H9 (cell line): ENCODE measurements at regions not wholly inside any gene's neighbourhood (a gene's known extent, or its start where the extent isn't known, plus 50 kb on each side); places are given as distances from the start of the nearest gene placed in this dataset.

ENCODE experiments used
- DNase-seq: peaks from one replicate; pipeline ENCODE4 v3.0.0-alpha.2; 2017
- H2AFZ ChIP-seq: one replicate; pipeline ENCODE4 v1.6.1; 2013; ENCODE audit warnings: mild to moderate bottlenecking, low read length, control low read depth, moderate library complexity
- H2AK5ac ChIP-seq: 2 replicates; pipeline ENCODE4 v1.6.1; 2013; ENCODE audit warnings: low read length, control low read depth, mixed read lengths; ENCODE audit not compliant: insufficient read length
- H2BK120ac ChIP-seq: one replicate; pipeline ENCODE4 v1.6.1; 2013; ENCODE audit warnings: low read depth, mild to moderate bottlenecking, low read length, control low read depth, inconsistent platforms; ENCODE audit not compliant: poor library complexity, severe bottlenecking
- H2BK12ac ChIP-seq: 2 replicates; pipeline ENCODE4 v1.6.1; 2013; ENCODE audit warnings: low read length, control low read depth, mixed read lengths, low read depth; ENCODE audit not compliant: insufficient read length
- H2BK15ac ChIP-seq: 2 replicates; pipeline ENCODE4 v1.6.1; 2013; ENCODE audit warnings: low read depth, low read length, control low read depth
- H2BK20ac ChIP-seq: one replicate; pipeline ENCODE4 v1.6.1; 2013; ENCODE audit warnings: low read depth, mild to moderate bottlenecking, low read length, control low read depth, inconsistent platforms; ENCODE audit not compliant: poor library complexity, severe bottlenecking
- H2BK5ac ChIP-seq: 2 replicates; pipeline ENCODE4 v1.6.1; 2013; ENCODE audit warnings: low read length, control low read depth, mixed read lengths; ENCODE audit not compliant: insufficient read length
- H3K14ac ChIP-seq: 2 replicates; pipeline ENCODE4 v1.6.1; 2013; ENCODE audit warnings: low read length, control low read depth; ENCODE audit not compliant: insufficient read depth
- H3K18ac ChIP-seq: 2 replicates; pipeline ENCODE4 v1.6.1; 2013; ENCODE audit warnings: low read depth, mild to moderate bottlenecking, mixed read lengths, low read length, control low read depth; ENCODE audit not compliant: insufficient read length
- H3K23ac ChIP-seq: 2 replicates; pipeline ENCODE4 v1.6.1; 2013; ENCODE audit warnings: low read length, control low read depth, mixed read lengths, low read depth; ENCODE audit not compliant: insufficient read length
- H3K23me2 ChIP-seq: 2 replicates; pipeline ENCODE4 v1.6.1; 2013; ENCODE audit warnings: low read depth, mild to moderate bottlenecking, mixed read lengths, low read length, control low read depth; ENCODE audit not compliant: insufficient read length, poor library complexity, severe bottlenecking
- H3K27ac ChIP-seq: 2 replicates; pipeline ENCODE4 v1.5.1; 2013; ENCODE audit warnings: low read length, control low read depth, mixed read lengths, low read depth; ENCODE audit not compliant: insufficient read length
- H3K27me3 ChIP-seq: 2 replicates; pipeline ENCODE4 v1.6.1; 2013; ENCODE audit warnings: low read length, control low read depth, inconsistent platforms; ENCODE audit not compliant: insufficient read depth
- H3K4ac ChIP-seq: 2 replicates; pipeline ENCODE4 v1.6.1; 2013; ENCODE audit warnings: low read depth, mild to moderate bottlenecking, control low read depth, inconsistent platforms, low read length, moderate library complexity
- H3K4me1 ChIP-seq: 2 replicates; pipeline ENCODE4 v1.6.1; 2013; ENCODE audit warnings: low read length, control low read depth, inconsistent platforms; ENCODE audit not compliant: insufficient read depth
- H3K4me2 ChIP-seq: 2 replicates; pipeline ENCODE4 v1.6.1; 2013; ENCODE audit warnings: low read length, control low read depth, mixed read lengths; ENCODE audit not compliant: insufficient read length, insufficient read depth
- H3K56ac ChIP-seq: 2 replicates; pipeline ENCODE4 v1.6.1; 2013; ENCODE audit warnings: low read depth, mild to moderate bottlenecking, mixed read lengths, low read length, control low read depth; ENCODE audit not compliant: insufficient read length
- H3K79me1 ChIP-seq: 2 replicates; pipeline ENCODE4 v1.6.1; 2013; ENCODE audit warnings: low read depth, mild to moderate bottlenecking, moderate library complexity, low read length, control low read depth, inconsistent platforms; ENCODE audit not compliant: insufficient read depth, poor library complexity, severe bottlenecking
- H3K79me2 ChIP-seq: 2 replicates; pipeline ENCODE4 v1.6.1; 2013; ENCODE audit warnings: low read length, control low read depth, inconsistent platforms; ENCODE audit not compliant: insufficient read depth
- H3K9ac ChIP-seq: 2 replicates; pipeline ENCODE4 v1.6.1; 2013; ENCODE audit warnings: low read length, control low read depth, mixed read lengths; ENCODE audit not compliant: insufficient read length; ENCODE audit errors: extremely low read depth
- H3K9me3 ChIP-seq: one replicate; pipeline ENCODE4 v1.6.1; 2013; ENCODE audit warnings: low read depth, low read length, inconsistent platforms; ENCODE audit not compliant: control insufficient read depth
- H3T11ph ChIP-seq: one replicate; pipeline ENCODE4 v1.6.1; 2013; ENCODE audit warnings: mild to moderate bottlenecking, low read length, control low read depth, inconsistent platforms
- H4K20me1 ChIP-seq: one replicate; pipeline ENCODE4 v1.6.1; 2013; ENCODE audit not compliant: control insufficient read depth, insufficient read length, insufficient read depth
- H4K5ac ChIP-seq: 2 replicates; pipeline ENCODE4 v1.6.1; 2013; ENCODE audit warnings: low read depth, mild to moderate bottlenecking, mixed read lengths, low read length, control low read depth; ENCODE audit not compliant: insufficient read length
- H4K8ac ChIP-seq: replicated peaks from 2 replicates; pipeline ENCODE4 v1.6.1; 2013; ENCODE audit warnings: low read length, control low read depth, mixed read lengths, low read depth; ENCODE audit not compliant: insufficient read length
- H4K91ac ChIP-seq: 2 replicates; pipeline ENCODE4 v1.6.1; 2013; ENCODE audit warnings: low read depth, mild to moderate bottlenecking, moderate library complexity, mixed read lengths, low read length, control low read depth; ENCODE audit not compliant: insufficient read length
- H3K27ac Mint-ChIP-seq, 3 experiments: 2 replicates in 2 of 3; 3 replicates in 1 of 3; pipeline ENCODE4 v1.8.0; 2020 to 2021; ENCODE audit warnings: mixed read lengths in 3 of 3, mild to moderate bottlenecking in 1 of 3, moderate library complexity in 1 of 3
- H3K27me3 Mint-ChIP-seq: 2 replicates; pipeline ENCODE4 v1.8.0; 2021; ENCODE audit warnings: low read depth, mild to moderate bottlenecking, moderate library complexity, mixed read lengths
- H3K36me3 Mint-ChIP-seq, 3 experiments: 2 replicates in 2 of 3; 3 replicates in 1 of 3; pipeline ENCODE4 v1.8.0; 2020 to 2021; ENCODE audit warnings: low read depth in 3 of 3, mixed read lengths in 3 of 3; ENCODE audit not compliant: insufficient read depth in 1 of 3
- H3K4me1 Mint-ChIP-seq, 2 experiments: 2 replicates each; pipeline ENCODE4 v1.8.0; 2020; ENCODE audit warnings: mixed read lengths in 2 of 2
- H3K4me3 Mint-ChIP-seq, 2 experiments: 2 replicates in 1 of 2; 3 replicates in 1 of 2; pipeline ENCODE4 v1.8.0; 2020 to 2021; ENCODE audit warnings: mild to moderate bottlenecking in 2 of 2, mixed read lengths in 2 of 2, moderate library complexity in 1 of 2
- H3K9me3 Mint-ChIP-seq, 2 experiments: 2 replicates in 1 of 2; 3 replicates in 1 of 2; pipeline ENCODE4 v1.8.0; 2020; ENCODE audit warnings: mild to moderate bottlenecking in 2 of 2, mixed read lengths in 2 of 2, moderate library complexity in 1 of 2
- WGBS: extraction: QIAGEN DNeasy Blood & Tissue Kit; methylation state at CpG from one replicate; pipeline ENCODE4 v1.1.7; 2013; ENCODE audit warnings: missing lambda C conversion rate, low lambda C conversion rate, mixed read lengths; ENCODE audit not compliant: insufficient read length; ENCODE audit errors: extremely low coverage; 5-methylcytosine and 5-hydroxymethylcytosine counted together
- TF ChIP-seq, protein P1 (sequence below): fragments of 200-600 bp; sonication (generic); conservative IDR thresholded peaks from 3 replicates; pipeline ENCODE4 v1.8.0; 2021; ENCODE audit warnings: antibody characterized with exemption, mild to moderate bottlenecking

GRCh38 chr6:65816991-65817390 lies 110.0 kb upstream of the EYS start:
- no peaks in the 10 kb centered on the region for H3K79me2 ChIP-seq
- H3K18ac ChIP-seq: no peak overlapping the region
- H3K4me1 ChIP-seq: no peaks in the 10 kb centered on the region
- no peaks in the 10 kb centered on the region for H3K79me1 ChIP-seq
- no peaks in the 10 kb centered on the region for H4K20me1 ChIP-seq
- no peak overlapping the region for H4K5ac ChIP-seq
- H4K8ac ChIP-seq: no peak overlapping the region
- no peak overlapping the region for H3K27ac Mint-ChIP-seq
- no peaks in the 10 kb centered on the region for H3K27me3 Mint-ChIP-seq
- H3K9me3 ChIP-seq: no peaks in the 10 kb centered on the region
- H3K27ac ChIP-seq: no peak overlapping the region
- H3K27me3 ChIP-seq: no peaks in the 10 kb centered on the region
- TF ChIP-seq, protein P1, sequence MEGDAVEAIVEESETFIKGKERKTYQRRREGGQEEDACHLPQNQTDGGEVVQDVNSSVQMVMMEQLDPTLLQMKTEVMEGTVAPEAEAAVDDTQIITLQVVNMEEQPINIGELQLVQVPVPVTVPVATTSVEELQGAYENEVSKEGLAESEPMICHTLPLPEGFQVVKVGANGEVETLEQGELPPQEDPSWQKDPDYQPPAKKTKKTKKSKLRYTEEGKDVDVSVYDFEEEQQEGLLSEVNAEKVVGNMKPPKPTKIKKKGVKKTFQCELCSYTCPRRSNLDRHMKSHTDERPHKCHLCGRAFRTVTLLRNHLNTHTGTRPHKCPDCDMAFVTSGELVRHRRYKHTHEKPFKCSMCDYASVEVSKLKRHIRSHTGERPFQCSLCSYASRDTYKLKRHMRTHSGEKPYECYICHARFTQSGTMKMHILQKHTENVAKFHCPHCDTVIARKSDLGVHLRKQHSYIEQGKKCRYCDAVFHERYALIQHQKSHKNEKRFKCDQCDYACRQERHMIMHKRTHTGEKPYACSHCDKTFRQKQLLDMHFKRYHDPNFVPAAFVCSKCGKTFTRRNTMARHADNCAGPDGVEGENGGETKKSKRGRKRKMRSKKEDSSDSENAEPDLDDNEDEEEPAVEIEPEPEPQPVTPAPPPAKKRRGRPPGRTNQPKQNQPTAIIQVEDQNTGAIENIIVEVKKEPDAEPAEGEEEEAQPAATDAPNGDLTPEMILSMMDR: no peak
- H3K9ac ChIP-seq: no peak overlapping the region
- H2AFZ ChIP-seq: no peak overlapping the region
- no peak overlapping the region for H3K4ac ChIP-seq
- H3K23ac ChIP-seq: no peak overlapping the region
- no peaks in the 10 kb centered on the region for H3K23me2 ChIP-seq
- no peak overlapping the region for H3K4me3 Mint-ChIP-seq
- H2BK12ac ChIP-seq: no peak overlapping the region
- WGBS: no CpG with 5 or more reads among the region's 2 CpGs
- no peak overlapping the region for H4K91ac ChIP-seq
- H3K4me1 Mint-ChIP-seq: no peaks in the 10 kb centered on the region
- DNase-seq: no peak
- H3K9me3 Mint-ChIP-seq: peaks cover 8 to 9% of the 10 kb centered on the region in 2 experiments
- H2BK15ac ChIP-seq: no peak overlapping the region
- no peak overlapping the region for H2BK120ac ChIP-seq
- H3K56ac ChIP-seq: no peak overlapping the region
- H2BK5ac ChIP-seq: no peak overlapping the region
- no peak overlapping the region for H2AK5ac ChIP-seq
- no peak overlapping the region for H3K14ac ChIP-seq
- no peak overlapping the region for H3K4me2 ChIP-seq
- H3K36me3 Mint-ChIP-seq: peaks cover 0 to 6% (median 0%) of the 10 kb centered on the region in 3 experiments; a peak in 3 of 7 replicates
- H3T11ph ChIP-seq: no peak overlapping the region
- H2BK20ac ChIP-seq: no peak overlapping the region
